Erythroblast (primary cell): ENCODE measurements at regions not wholly inside any gene's neighbourhood (a gene's known extent, or its start where the extent isn't known, plus 50 kb on each side); places are given as distances from the start of the nearest gene placed in this dataset.

Experiments used
- GATA1 ChIP-seq: IDR thresholded peaks from 2 replicates; pipeline ENCODE4 v1.6.1; 2011; ENCODE audit warnings: low read depth, mild to moderate bottlenecking, control low read depth, low read length, moderate library complexity
- POLR2A ChIP-seq: IDR thresholded peaks from 2 replicates; pipeline ENCODE4 v1.6.1; 2011; ENCODE audit warnings: mild to moderate bottlenecking, low read length

- TF ChIP-seq POLR2A (no peak), GATA1 (no peak)
These were observed 139.4 kb upstream of the TLR4 start for GRCh38 chr9:117564839-117565238.
